ENCODE measurements at regions not wholly inside any gene's neighbourhood (a gene's known extent, or its start where the extent isn't known, plus 50 kb on each side); places are given as distances from the start of the nearest gene placed in this dataset.
"Not testable (repeated sequence)": the region's sequence is repeated elsewhere in the genome, so short reads cannot be mapped to it uniquely, and the experiment has no call there.

DNA sequence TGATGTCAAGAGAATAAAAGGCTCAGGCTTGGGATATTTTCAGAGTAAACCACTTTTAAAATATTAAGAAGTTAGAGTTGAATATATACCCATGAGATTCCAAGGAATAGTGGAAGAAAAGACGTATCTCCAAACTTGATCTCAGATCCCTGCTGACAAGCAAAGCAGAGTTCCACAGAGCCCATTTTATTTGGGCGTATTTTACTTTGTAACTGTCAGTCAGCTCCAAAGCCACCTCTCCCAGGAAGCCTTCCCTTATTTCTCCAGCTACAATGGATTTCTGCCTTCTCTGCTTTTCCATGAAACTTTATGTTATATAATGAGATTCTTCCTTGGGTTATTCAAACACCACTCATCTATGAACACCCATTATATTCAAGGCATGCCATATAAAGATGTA, 295.7 kb downstream of the FZD1 start:
- DNase-seq (ENCODE audit: low read depth in 2 of 3, low spot score in 2 of 3): no peak

DNA sequence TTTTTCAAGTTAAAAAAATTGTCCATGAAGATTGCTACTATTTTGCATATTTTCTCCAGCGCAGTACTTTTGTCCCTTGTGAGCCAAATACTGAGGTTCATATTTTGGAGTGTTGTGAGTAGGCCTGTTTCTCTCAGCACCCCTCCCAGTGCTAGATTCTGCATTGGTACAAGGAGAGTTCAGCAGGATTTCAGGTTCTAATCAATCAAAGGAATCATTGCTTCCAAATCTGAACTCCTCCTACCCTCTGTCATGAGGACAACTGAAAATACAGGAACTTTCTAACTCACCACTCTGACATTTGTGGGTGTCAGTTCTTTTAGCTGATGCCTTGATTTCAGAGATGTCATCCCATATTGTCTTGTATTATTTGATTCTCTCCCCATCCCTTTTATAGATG, 299.9 kb downstream of the FZD1 start:
- DNase-seq (ENCODE audit: low read depth in 2 of 3, low spot score in 2 of 3): no peak

DNA sequence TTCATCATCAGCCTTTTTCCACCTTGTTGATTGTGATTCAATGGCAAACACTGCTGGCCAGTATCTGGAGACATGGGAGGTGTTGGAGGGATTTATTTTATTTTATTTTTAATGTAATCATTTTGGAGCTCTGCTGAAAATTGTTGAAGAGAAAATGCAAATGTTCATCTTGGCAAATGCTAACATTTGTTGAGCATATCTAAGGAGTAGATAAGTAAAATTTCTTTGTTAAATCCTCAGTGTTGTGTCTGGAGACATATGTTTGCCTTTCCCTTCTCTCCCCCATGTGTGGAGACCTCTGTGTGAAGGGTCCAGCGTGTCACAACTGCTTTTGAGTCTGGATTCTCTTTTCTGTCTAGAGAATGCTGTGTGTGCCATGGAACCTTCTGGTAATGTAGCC, 300.3 kb downstream of the FZD1 start:
- DNase-seq (ENCODE audit: low read depth in 2 of 3, low spot score in 2 of 3): no peak

DNA sequence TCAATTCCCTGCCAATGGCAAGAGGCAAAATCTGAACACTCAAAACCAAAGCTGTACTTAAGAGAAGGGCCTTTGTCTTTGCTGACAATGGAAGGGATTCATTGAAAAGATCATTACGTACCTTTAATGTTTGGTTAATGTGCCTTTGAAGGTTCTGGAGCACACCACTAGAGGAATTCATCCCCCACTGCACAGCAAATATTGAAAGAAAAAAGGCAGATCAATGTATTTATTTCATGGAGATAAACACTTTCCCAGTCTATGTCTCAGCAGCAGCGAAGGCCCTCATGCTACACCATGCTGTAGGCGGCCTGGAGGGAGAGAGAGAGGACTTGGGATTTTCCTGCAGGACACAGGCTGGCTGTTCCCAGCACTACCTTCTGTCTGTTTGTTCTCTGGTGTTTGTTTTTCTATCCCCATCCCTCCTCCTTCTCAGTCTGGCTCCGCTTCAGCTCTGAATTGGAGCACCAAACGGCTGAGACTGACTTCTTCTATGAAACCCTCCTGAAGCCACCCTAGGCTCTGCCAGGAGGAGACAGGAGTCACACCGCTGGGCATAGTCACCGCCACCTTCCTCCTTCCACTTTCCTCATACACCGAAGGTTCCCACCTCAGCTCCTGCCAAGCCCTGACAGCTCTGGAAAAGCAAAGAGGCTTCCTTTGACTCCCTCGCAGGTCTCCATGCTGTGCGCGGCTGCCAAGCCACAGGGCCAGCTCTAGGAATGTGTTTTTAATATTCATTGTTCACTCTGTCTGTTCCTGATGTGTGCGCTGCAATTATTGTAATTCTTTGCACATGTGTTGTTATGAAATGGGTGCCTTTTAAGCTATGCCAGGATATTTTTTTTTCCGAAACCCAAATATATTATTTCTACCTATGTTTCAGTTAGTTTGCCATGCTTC, 301.5 kb downstream of the FZD1 start:
- no peak for DNase-seq (ENCODE audit: low read depth in 2 of 3, low spot score in 2 of 3)

DNA sequence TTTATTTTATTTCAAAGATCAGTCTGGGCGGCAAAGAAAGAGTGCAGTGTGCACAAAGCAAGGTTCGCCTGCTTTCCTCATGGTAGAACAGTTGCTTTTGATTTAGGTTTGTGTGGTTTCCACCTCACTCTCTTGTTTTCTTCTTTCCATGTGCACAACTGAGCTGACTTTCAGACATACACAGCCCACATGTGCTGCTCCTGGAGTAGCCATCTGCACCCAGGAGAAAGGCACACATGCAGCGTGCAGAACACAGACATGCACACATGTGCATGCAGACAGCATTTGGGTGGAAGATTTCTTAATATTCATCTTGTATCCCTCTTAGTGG, 302.1 kb downstream of the FZD1 start:
- no peak for DNase-seq (ENCODE audit: low read depth in 2 of 3, low spot score in 2 of 3)

DNA sequence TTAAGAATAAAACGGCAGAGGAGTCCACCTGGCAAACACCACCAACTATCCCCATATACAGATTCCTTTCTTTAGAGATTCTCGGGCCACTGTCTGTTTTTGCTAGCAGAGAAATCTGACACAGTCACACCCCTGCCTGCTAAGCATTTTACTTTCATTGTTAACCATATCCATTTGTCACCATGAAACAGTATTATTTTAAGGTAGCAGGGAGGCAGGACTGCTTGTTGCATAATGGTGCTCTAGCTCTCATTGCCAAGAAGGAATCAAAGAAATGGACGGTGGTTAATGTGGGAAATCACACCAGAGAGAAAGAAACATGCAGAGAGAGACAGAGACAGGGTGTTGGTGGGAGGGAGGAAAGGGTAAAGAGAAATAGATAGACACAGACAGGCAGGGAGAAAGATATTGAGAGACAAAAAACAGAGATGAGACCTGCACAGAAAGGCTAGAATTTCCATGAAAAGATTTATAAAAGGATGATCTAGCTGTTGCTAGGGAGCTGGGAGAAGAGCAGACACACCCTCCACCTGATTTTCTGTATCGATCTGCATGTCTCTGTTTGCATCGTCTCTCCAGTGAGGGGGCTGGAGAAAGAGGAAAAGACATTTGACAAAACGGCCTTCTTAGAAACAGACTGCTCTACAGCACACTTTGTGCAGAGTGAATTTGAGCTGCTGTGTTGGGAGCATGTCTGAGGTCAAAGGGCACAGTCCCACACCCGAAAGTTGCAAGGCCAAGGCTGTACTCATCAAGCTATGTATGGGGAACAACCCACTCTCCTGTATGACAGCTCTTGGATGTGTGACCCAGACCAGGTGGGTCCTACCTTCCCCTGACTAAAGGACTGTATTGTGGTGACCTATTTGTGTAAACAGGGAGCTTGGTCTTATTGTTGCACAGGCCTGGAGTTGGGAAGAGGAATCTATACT, 303.1 kb downstream of the FZD1 start:
- no peak for DNase-seq (ENCODE audit: low read depth in 2 of 3, low spot score in 2 of 3)

DNA sequence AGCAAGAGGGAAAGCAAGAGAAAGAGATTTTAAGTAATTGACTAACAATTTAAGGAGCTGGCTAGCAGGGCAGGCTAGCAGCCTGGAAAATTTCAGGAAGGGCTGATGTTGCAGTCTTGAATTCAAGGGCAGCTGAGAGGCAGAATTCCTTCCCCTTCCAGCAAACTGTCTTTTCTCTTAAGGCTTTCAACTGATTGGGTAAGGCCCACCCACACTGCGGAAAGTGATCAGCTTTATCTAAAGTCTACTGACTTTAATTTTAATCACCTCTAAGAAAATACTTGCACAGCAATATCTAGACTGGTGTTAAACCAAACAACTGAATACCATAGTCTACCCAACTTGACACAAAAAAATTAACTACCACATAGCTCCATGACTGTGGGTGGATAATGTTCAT, 303.9 kb downstream of the FZD1 start:
- DNase-seq (ENCODE audit: low read depth in 2 of 3, low spot score in 2 of 3): no peak

DNA sequence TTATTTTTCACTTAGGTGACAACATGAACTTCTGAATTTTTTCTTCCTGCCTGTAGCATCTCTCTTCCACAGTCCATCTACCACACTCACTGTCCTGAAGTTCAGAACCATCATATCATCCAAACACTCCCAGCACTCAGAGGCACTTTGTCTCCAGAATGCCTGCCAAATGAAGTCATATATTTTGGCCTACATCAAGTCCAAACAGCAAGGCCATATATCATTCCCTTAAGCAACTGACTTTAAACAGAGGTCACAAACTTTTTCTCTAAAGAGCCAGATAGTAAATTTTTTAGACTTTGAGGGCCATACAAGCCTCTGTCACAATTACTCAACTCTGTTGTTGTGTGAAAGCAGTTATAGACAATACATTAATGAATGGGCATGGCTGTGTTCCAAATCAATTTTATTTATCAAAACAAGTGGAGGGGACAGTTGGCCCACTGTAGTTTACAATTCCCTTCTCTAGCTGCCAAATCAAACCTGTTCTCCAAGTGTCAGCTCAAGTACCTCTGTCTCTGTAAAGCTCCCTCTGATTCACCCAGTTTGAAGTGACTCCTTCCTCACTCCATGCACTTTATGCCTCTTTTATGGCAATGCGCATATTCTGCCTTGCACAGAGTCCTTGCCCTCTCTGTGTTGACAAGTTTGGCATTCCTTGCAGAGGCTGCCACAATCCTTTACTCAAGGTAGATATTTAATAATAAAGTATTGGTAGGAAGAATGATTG, 305.7 kb downstream of the FZD1 start:
- DNase-seq (ENCODE audit: low read depth in 2 of 3, low spot score in 2 of 3): no peak

DNA sequence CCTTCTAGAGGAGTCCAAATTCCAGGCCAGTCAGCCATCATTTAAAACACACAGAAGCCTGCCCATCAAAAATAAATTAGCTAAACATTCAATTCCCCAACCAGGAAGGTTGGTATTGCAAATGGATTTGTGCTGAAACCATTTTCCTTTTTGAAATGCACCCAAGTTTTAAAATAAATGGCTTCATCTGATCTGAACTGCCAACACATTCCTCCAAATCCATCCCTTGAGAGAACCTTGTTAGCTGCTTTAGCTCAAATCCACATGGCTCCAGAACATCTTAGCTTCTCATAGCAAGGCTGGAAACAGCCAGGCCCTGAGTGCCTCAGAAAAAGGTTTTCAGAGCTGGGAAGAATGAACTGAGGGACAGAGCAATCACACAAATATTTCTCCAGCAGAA, 306.3 kb downstream of the FZD1 start:
- DNase-seq (ENCODE audit: low read depth in 2 of 3, low spot score in 2 of 3): no peak

DNA sequence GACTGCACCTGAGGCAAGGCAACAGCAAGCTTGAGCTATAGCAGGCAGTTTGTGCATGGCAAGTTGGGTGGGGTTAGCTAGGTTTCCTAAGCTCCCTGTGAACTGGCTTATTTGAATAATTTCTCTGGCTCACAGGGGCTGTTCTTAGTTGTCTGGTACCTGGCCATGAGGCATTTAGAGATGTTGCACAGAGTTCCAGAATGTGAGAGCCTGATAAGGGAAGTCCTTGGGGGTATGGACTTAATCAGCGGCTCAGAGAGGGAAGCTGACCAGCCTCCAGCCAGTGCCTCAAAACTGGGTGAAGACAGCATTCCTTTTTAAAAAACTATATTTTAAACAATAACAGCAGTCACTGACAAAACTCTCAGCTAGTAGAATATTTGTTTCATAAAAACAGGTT, 307.4 kb downstream of the FZD1 start:
- no peak for DNase-seq (ENCODE audit: low read depth in 2 of 3, low spot score in 2 of 3)

DNA sequence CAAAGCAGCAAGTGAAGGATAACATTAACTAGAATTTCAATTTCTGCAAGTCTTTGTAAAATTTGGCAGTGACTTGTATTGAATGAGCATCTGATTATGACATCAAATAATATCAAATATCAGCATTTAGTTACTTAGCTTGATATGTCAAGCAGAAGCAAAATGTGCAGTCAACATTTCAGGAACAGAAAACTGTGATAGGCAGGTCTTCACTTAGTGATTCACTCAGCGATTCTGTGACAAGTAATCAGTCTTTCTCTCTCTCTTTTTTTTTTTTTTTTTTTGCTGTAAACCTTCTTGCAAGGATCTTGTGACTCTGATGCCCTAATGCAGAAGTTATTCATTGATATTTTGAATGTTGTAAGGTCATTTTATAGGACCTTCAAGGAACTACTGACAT, 307.1 kb downstream of the MTERF1 start:
- no peak for DNase-seq (ENCODE audit: low read depth in 2 of 3, low spot score in 2 of 3)

DNA sequence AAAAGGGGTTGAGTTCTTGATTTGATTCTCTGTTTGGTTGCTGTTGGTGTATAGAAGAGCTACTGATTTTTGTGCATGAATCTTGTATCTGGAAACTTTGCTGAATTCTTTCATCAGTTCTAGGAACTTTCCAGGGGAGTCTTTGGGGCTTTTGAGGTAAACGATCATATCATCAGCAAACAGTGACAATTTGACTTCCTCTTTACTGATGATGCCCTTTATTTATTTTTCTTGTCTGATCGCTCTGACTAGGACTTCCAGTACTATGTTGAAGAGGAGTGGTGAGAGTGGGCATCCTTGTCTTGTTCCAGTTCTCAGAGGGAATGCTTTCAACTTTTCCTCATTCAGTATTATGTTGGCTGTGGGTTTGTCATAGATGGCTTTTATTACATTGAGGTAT, 304.0 kb downstream of the MTERF1 start:
- not testable (repeated sequence) for DNase-seq (ENCODE audit: low read depth in 2 of 3, low spot score in 2 of 3)

DNA sequence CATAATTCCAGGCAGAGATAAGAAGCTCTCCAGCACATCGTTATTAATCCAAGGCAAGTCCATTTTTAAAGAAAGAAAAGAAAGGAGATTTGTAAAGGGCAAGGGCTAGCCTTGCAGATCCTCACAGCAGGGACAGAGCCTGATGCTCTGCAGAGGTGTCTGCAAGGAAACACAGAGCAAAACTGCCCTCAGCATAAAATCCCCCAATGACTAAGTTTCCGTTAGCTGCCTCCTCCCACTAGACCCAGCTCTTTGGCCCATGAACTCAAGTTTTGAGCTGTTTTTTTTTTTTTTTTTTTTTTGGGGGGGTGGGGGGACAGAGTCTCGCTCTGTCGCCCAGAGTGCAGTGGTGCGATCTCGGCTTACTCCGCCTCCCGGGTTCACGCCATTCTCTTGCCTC, 300.7 kb downstream of the MTERF1 start:
- DNase-seq (ENCODE audit: low read depth in 2 of 3, low spot score in 2 of 3): no peak

DNA sequence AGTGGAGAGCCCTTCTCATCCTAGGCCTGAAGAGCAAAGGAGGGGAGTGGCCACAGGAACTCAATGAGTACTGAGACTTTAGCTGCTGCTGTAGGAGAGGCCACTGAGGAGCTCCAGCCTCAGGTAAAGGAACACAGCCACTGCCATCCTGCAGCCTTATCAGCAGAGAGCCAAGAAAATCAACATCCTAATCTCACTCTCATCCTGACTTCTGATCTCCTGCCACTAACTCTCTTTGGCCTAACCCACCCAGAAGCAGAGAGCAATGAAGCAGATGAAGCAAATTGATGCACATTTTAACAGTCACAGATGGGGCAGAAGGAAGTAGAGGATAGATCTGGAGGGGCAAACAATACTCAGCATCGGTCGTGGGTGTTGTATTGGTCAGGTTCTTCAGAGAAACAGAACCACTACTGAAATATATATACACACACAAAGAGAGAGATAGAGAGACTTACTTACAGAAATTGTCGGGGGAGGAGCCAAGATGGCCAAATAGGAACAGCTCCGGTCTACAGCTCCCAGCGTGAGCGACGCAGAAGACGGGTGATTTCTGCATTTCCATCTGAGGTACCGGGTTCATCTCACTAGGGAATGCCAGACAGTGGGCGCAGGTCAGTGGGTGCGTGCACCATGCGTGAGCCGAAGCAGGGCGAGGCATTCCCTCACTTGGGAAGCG, 297.6 kb downstream of the MTERF1 start:
- DNase-seq (ENCODE audit: low read depth in 2 of 3, low spot score in 2 of 3): no peak

DNA sequence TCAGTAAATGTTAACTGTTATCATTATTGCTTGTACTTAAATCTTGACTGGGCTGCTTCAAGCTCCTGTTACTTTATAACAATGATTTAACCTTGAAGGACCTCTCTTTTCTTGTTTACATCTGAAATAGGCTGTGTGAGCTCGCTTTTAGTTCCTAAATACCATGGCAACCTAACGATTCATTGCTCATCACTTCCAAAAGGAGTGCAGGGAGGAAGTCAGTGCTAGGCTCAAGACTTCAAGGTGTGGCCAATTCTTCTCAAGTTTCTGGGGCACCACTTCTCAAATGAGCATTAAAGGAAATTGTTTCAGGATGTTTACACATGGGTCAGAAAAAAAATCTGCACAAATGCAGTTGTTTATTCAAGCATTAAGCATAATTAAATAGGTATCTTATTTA, 284.2 kb downstream of the MTERF1 start:
- DNase-seq (ENCODE audit: low read depth in 2 of 3, low spot score in 2 of 3): no peak

DNA sequence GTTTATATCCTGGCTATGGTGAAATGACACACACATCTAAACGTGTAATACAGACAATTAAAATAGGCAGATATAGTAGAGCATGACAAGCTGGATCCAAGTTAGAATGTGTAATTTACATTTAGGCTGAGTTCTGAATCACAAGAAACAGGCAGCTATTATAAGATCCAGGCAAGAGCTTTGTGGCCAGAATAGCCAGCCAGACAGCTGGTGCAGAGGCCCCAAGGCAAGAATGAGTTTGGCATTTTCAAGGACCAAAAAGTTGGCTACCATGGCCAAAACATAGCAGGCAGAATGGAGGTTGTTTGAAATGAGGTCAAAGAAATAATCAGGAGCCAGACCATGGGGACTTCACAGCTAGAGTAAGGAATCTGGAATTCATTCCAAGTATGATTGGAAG, 281.7 kb downstream of the MTERF1 start:
- DNase-seq (ENCODE audit: low read depth in 2 of 3, low spot score in 2 of 3): no peak

DNA sequence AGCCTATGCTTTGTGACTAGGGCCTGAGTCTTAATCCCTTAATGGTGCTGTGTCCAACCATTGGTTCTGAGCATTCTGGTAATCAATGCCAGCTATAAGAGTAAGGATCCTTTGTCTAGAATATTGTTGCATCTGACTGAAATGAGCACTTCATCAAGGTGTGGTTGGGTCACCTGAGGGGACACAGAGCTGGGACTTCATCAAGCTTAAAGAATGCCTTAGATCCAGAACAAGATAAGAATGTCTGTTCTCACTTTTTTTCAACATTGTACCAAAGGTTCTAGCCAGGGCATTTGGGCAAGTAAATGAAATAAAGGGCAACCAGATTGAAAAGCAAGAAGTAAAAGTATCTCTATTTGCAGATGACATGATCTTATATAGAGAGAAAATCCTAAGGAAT, 280.4 kb downstream of the MTERF1 start:
- no peak for DNase-seq (ENCODE audit: low read depth in 2 of 3, low spot score in 2 of 3)

DNA sequence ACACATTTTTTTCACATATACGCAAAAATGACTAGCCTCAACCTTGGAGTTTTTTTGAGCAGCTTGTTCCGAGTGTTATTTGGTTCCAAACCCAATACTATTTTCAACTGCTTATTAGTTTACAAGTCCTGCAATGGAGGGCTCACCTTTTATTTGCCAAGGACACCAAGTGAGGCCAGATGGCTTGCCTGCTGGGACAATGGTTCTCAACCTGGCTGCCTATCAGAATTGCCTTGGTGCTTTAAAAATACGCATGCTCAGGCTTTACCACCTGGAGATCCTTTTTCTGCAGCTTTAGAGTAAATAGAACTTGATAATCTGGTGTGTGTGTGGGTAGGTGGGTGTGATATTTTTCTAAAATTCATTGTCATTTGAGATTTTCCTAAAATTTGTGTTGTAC, 276.8 kb downstream of the MTERF1 start:
- DNase-seq (ENCODE audit: low read depth in 2 of 3, low spot score in 2 of 3): no peak

DNA sequence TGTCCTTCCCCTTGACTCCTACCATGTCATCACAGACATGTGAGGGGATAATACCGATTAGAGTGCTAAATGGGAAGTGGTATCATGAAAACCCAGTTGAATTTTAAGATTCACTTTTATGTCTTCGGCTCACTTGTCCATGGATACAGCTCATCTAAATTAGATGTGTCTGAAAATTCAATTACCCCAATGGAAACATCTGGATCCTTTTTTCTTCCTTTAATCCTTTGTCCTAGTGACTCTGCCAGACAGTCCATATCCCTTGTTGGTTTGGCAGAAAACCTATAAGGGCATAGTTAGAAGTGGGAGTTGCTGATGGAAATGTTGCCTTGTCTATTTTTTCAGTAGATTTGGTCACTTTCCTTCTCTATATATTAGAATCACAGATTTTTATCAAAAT, 271.9 kb downstream of the MTERF1 start:
- no peak for DNase-seq (ENCODE audit: low read depth in 2 of 3, low spot score in 2 of 3)

DNA sequence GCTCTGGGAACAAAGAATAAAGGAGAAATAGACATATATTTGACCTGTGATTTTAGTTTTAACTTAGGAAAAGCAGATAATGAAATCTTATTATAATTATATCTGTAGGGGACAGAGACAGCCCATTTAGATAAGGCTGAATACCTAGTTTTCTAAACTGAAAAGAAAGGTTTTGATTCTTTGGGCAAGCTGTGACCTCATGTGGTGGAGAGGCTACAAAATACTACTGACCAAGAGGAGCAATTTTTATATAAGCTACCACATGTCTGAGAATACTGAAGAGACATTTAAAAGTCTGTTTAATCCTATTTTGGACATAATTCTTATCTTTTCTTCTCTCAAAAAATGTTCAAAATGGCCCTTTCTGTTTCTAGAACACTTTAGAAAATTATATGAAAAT, 271.0 kb downstream of the MTERF1 start:
- DNase-seq (ENCODE audit: low read depth in 2 of 3, low spot score in 2 of 3): no peak

DNA sequence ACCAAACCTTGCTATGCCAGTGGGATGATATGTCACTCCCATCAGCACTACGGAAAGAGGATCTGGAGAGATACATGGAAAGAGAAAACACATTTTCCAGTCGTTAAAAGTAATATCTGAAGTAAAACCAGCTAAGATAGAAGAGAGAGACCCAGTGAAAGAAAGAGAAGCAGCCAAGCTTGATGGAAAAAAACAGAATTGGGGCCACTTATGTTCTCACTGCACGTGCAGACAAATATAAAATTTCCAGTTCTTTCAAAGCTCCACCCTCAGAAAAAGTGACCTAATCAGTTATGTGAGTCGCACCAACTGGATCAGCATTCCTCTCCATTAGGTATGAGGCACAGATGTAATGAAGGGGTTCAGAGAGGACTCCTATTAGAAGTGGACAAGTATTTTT, 266.1 kb downstream of the MTERF1 start:
- no peak for DNase-seq (ENCODE audit: low read depth in 2 of 3, low spot score in 2 of 3)
